ENCODE measurements at regions not wholly inside any gene's neighbourhood (a gene's known extent, or its start where the extent isn't known, plus 50 kb on each side); places are given as distances from the start of the nearest gene placed in this dataset.

- no peak for DNase-seq
Observed at GRCh38 chr3:71968544-71968943, 183.6 kb upstream of the PROK2 start.

- DNase-seq, result no peak
Observed at GRCh38 chr3:71966185-71966584, 181.2 kb upstream of the PROK2 start.

DNA sequence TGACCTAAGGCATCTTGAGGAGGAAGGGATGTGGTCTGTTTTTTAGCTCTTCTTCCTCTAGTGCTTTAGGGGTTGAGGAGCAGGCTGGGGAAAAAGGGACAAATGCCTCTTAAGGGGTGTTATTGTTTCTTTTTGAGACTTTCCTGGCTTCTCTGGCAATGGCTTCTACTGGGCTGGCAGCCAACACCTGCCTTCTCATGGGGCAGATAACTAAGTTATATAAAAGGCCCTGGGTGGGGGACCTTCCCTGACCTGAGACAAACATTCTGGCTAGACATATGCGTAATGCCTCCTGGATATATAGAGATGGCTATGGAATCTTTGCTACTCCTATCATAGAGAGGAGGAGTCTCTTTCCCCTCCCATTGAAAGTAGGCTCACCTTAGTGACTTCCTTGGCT, 179.2 kb upstream of the PROK2 start:
- no peak for DNase-seq

DNA sequence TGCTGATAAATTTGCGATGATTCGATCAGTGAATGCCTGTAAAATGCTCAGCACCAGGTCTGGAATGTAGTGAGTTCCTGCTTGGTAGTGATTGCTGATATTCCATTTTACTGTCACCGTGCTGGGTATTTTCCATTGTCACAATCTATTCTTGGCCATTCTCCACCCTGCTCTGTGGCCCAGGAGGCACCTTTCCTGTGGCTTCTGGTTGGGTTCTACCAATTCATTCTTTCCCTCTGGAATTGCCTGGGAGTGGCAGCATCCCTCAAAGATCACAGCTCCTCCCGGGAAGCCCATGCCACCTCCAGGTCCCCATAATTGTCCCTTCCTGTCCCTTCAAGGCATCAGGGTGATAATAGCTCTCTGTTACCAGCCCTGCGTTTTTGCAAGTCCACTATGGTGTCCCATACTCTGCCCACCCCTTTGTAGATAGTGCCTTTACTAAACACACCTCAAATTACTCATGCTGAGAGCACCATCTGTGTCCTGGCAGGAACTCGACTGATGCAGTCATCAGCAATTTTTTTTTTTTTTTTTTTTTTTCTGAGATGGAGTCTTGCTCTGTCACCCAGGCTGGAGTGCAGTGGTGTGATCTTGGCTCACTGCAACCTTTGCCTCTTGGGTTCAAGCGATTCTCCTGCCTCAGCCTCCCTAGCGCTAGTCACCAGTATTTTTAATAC, 177.8 kb upstream of the PROK2 start:
- DNase-seq, result no peak

DNA sequence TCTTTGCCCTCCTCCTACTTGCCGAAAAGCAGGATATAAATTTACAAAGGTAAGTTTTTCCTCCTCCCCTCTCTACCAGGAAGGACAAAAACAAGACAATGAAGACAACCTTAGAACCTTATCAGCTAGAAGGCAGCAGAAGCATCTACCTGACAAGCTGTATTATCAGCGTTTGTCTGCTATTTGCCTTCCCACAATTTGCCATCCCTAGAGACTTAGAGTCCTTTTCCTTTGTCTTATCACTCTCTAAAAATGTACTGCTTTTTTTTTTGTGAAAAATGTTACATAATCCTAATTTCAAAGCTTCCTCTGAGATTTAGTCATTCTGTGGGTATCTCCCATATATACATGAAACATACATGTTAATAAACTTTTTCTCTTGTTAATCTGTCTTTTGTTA, 176.9 kb upstream of the PROK2 start:
- DNase-seq, result no peak

DNA sequence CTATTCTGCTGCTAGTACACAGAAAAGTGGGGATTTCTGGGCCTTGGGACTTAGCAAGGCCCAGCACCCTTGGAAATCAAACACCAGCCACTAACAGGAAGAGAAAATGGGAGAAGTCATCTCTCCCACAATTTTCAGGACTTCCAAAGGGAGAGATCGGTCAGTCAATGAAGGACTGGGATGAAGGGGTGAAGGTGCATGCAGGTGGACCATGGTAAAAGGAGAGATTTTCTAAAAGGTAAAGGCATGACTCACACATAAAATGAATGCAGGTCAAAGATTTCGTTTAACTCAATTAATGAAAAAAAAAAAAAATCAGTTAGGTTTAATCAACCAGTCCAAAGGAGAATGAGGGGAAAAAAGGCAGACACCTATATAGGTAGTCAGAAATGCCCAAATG, 176.4 kb upstream of the PROK2 start:
- no peak for DNase-seq

GRCh38 chr3:71958533-71958932, 173.6 kb upstream of the PROK2 start:
- DNase-seq, result no peak

- DNase-seq, result peak; percentile 6 to 31
Observed at GRCh38 chr3:71956716-71957115, 171.8 kb upstream of the PROK2 start.

DNA sequence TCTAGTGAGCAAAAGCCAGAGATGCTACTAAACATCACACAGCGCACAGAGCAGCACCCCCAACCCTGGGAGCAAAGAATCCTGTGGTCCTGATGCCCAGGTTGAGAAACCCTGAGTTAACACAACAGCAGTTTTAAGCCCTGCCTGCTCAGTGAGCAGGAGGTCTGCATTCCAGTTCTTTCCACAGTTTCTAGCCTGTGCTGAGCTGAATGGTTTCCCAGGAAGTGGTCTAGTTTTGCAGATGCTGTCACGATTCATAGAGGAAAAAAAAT, 171.1 kb upstream of the PROK2 start:
- DNase-seq, result no peak

GRCh38 chr3:71955240-71956068, 170.5 kb upstream of the PROK2 start:
- peak; percentile 78 to 80 for DNase-seq

GRCh38 chr3:71951842-71952241, 166.9 kb upstream of the PROK2 start:
- DNase-seq, result no peak

DNA sequence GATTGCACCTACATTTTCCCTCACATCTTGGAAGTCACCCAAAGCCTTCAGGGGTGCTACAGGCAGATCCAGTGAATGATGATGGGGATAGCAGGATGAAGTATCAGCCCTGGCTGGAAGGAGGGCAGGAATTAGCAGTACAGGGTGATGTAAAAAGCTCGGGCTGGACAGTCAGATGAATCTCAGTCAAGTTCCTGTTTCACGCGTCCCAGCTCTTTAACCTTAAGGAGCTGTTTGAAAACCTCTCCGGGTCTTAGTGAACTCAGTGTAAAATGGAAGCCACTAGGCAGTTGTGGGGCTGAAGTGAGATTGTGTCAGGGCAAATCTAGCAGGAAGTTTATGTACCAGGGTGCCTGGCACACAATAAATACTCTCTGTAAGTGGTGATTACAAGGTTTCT, 166.4 kb upstream of the PROK2 start:
- DNase-seq, result peak; percentile 14 to 25

- no peak for DNase-seq
Observed at GRCh38 chr3:71949442-71949841, 164.5 kb upstream of the PROK2 start.

DNA sequence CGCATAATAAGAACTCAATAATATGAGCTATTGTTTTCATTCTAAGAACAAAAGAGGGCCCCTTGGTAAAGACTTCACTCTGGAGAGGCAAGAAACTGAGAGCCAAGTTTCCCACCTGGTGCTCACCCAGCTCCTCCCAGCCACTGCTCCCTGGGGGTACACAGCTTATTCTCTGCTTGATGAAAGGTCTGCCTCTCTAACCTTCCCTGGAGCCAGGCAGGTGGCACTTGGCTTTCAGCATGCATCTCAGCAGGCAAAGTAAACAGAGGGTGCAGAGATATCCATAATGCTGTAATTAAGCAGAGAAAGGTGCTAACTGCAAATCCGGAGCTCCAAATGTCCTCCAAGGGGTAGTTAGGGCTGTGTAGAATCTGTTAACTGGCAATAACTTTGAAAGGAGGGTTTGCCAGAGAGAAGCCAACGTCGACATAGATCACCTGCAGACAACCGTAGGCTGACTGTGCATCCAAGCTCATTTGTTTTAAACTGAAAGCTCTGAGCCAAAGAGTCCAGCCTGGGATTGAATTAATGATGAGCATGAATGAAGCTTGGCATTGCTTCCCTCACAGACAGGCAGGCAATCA, 159.6 kb upstream of the PROK2 start:
- DNase-seq, result no peak

DNA sequence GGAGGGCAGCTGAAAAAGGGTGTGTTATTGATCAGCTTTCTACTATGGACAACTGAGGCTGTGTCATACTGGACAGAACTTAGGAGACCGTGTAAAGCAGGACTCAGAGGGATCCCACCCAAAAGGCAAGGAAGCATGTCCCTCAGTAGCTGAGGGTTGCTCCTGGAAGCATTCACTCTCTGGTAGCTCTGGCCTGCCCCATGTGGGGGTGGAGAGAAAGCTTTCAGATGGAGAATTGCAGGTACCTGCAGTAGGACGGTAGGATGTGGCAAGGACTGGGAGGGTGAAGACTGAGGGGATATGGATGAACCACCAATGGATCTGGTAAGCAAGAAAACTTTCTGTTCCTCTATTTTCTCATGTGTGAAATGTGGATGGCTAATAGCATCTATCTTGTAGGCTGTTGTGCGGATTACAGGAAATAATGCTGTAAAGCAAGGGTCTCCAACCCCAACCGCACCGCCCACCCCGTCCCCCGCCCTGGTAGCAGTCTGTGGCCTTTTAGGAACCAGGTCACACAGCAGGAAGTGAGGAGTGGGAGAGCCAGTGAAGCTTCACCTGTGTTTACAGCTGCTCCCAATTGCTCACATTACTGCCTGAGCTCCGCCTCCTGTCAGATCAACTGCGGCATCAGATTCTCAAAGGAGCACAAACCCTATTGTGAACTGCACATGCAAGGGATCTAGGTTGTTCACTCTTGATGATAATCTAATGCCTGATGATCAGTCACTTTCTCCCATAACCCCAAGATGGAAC, 157.7 kb upstream of the PROK2 start:
- no peak for DNase-seq

DNA sequence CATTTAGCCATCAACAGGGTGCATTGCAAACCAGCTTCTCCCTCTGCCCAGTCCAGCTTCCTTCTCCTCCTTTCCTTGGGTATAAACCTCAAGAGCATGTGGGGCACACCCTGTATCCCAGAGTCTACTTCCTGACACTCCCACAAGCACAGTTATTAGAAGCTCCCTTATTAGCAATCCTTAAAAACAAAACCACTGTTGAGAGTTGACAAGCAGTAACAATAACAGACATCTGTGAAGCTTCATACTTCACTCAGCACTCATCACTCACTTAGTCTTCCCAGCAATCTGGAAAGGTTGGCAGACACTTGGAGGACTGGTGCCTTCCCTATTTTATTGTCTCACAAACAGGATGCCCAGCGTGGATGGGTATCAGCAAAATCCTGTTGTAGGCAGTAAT, 155.5 kb upstream of the PROK2 start:
- DNase-seq, result no peak

DNA sequence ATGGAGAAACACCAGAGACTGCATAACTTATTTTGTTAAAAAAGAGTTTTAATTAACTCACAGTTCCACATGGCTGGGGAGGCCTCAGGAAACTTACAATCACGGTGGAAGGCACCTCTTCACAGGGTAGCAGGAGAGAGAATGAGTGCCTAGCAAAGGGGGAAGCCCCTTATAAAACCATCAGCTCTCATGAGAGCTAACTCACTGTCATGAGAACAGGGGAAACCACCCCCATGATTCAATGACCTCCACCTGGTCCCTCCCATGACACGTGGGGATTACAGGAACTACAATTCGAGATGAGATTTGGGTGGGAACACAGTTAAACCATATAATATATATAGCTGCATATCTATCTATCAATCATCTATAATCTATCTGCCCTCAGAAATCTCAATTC, 153.1 kb upstream of the PROK2 start:
- DNase-seq, result peak in 1 of 2 donors; percentile 35

GRCh38 chr3:71936681-71937080, 151.7 kb upstream of the PROK2 start:
- DNase-seq, result no peak

DNA sequence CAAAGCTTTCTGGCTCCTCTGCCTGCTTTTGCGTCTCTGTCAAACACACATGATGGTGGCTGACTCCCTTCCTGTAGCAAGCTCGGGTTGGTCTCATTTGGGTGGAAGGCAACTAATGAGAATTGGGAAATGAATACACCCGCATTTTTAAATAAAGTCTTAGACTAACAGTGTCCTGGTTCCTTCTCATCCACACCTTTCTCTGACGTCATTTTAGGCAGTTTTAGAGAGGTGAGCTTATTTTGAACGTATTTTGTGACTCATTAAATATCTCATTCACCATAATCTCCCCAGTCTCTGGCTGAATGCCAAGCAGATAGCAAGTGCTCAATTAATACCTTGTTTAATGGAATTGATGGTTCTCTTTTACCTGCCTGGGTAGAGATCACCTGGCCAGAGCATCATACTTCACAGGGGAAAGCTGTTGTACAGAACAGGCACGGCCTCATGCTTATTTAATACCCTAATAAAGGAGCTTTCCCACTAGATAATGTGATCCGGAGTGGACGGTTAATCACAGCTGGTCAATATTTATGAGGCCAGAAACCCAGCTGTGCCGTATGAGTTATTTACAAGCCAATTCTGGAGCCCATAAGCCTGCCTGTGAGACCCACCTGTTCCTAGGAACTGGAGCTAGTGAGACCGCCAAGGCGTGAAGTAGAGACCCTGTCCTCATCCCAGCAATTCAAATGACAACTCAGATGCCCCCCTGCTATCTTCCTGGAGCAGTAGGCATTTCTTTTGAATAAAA, 149.7 kb upstream of the PROK2 start:
- no peak for DNase-seq

- peak; percentile 31 to 33 for DNase-seq
Observed at GRCh38 chr3:71931922-71932321, 147.0 kb upstream of the PROK2 start.

- DNase-seq, result no peak
Observed at GRCh38 chr3:71930056-71930991, 145.4 kb upstream of the PROK2 start.

GRCh38 chr3:71928212-71928611, 143.3 kb upstream of the PROK2 start:
- DNase-seq, result no peak
